ENCODE measurements at regions not wholly inside any gene's neighbourhood (a gene's known extent, or its start where the extent isn't known, plus 50 kb on each side); places are given as distances from the start of the nearest gene placed in this dataset.
A peak's percentile ranks its signal among the peaks of the same experiment; 100 is the strongest.
"Not testable (repeated sequence)": the region's sequence is repeated elsewhere in the genome, so short reads cannot be mapped to it uniquely, and the experiment has no call there.

DNA sequence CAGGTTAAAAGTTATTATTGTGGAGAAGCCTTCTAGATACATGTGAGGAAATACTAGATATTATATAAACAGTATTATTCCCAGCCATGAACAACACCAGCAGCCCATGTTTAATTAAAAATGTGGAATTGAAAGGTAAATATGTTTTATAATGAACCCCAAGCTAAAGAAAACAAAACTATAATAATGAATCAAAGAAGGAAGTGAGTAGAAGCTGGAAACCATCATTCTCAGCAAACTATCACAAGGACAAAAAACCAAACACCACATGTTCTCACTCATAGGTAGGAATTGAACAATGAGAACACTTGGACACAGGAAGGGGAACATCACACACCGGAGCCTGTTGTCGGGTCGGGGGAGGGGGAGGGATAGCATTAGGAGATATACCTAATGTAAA, 167.6 kb upstream of the CXXC4 start:
- DNase-seq: not testable (repeated sequence)

DNA sequence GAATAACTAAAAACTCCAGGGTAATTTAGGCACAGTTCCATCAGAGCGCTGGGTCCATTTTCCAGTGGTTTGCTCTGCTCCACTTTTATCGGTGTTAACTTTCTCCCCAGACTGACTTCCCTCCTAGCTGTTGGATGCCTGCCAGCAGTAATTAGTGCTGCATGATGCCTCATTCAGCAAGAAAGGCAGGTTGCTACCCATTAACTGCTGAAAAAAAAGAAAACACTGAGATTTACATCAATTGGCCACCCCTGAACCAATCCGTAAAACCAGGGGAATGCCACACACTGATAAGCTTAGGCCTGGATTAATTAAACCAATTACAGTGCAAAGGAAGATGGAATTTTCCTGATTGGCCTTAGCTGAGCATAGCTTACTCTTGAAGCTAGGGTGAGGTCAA, 182.4 kb upstream of the CXXC4 start:
- DNase-seq: peak in 7 of 56 donors; percentile 0 to 9 (median 2)

DNA sequence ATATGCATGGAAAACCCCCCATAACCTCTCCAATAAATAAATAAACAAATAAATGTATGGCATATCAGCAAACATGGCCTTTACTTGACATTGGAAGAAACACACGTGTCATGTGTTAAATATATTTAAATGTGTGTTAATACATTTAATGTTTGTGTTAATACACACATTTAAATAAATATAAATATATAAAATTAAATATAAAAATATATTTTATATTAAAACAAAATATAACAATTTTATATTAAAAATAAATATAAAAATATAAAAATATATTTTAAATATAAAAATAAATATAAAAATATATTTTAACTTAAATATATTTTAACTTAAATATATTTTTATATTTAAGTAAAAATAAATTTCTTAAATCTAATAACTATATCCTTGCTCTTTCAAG, 187.6 kb upstream of the CXXC4 start:
- DNase-seq: no peak

DNA sequence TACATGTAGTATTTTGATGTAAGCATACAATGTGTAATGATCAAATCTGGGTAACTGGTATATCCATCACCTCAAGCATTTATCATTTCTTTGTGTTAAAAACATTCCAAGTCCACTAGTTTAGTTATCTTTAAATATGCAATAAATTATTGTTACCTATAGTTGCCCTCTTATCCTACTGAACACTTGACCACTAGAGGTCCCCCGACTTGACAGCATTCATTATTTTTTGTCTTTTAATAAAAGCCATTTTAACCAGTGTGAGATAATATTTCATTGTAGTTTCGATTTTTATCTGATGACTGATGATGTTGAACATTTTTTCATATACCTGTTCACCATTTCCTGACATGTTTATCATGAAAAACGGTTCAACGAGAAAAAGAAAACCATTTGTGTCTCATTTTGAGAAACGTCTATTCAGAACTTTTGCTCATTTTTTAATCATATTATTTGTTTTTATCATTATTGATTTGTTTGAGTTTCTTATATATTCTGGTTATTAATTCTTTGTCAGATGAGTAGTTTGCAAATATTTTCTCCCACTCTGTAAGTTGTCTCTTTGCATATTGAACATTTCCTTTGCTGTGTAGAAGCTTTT, 199.0 kb upstream of the CXXC4 start:
- no peak for DNase-seq

DNA sequence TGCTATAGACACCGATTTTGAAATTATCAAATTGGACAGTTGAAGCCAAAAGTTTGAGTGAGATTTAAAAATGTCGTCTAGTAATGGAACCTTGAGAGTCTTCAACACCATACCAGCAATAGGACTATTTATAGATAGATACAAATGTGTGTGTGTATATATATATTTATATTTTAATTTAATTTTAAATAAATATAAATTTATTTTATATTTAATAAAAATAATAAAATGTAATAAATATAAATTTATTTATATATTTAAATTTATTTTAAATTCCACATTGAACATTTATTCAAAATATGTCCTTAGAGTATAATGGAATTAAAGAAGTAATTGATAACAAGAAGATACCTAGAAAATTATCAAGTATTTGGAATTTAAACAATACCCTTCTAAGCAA, 221.9 kb upstream of the CXXC4 start:
- no peak for DNase-seq

DNA sequence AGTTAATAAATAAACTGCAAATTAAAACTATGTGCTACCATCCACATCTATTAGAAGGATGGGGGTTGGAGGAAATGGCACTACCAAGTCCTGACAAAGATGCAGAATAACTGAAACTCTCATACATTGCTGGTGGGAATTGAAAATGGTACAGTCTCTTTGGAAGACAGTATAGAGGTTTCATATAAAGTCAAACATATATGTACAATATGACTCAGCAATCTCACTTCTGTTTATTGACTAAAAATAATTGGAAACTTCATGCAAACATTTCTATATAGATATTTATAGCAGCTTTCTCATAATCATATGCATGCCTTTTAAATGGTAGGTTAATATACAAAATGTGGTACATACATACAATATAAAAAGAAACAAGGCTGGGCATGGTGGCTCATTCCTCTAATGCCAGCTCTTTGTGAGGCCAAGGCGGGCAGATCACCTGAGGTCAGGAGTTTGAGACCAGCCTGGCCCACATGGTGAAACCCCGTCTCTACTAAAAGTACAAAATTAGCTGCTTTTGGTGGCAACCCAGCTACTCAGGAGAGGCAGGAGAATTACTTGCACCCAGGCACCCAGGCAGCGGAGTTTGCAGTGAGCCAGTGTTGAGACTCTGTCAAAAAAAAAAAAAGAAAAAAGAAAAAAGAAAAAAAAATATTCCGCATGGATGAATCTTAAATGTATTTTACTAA, 225.0 kb upstream of the CXXC4 start:
- no peak for DNase-seq

DNA sequence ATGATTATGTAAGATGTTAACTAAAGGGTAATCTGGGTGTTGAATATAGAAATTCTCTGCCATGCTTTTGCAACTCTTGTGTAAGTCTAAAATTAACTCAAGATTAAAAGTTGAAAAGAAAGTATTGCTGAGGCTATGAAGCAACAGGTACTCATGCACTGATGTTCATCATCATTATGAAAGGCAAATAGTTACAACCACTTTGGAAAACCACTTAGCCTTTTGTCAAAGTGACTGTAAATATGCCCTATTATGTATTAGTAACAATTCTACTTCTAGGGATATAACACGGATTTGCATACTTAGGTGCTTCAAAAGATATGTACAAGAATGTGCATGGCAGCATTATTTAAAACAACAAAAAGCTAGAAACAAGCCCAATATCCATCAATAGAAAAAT, 227.8 kb upstream of the CXXC4 start:
- DNase-seq: no peak

DNA sequence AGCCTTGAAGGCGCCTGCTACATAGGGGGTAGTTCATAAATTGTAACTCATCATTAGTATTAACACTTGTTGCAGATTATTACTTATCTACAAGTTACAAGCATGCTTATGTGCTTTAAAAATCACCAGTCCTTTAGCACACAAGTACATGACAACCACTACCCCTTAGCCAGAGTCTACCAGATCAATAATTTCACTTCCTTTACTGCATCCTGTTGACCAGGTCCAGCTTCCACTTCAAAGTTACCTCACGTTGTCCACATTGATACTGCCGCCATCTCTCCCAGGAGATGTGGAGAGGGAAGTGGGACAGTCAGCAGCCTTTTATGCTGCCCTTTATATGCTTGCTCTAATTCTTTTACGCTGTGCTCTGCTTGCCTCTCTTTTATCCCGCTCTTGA, 231.3 kb upstream of the CXXC4 start:
- DNase-seq: no peak

DNA sequence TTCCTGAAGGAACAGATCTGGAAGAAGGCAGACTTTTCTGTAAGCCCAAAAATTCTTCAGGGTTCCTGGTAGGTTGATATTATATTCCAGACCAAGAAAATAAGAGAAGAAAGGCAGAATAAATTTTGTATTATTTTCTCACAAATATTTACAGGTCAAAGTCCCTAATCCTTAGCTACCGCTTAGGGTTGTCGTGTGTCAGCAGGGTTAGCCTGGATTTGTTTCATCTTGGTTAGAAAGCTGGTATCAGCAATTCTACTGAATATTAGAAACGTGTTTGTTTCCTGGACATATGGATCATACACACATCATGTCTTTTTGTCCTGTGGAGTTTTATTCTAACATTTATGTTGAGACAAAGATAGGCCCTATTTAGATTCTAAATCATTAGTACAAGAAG, 232.9 kb upstream of the CXXC4 start:
- no peak for DNase-seq

DNA sequence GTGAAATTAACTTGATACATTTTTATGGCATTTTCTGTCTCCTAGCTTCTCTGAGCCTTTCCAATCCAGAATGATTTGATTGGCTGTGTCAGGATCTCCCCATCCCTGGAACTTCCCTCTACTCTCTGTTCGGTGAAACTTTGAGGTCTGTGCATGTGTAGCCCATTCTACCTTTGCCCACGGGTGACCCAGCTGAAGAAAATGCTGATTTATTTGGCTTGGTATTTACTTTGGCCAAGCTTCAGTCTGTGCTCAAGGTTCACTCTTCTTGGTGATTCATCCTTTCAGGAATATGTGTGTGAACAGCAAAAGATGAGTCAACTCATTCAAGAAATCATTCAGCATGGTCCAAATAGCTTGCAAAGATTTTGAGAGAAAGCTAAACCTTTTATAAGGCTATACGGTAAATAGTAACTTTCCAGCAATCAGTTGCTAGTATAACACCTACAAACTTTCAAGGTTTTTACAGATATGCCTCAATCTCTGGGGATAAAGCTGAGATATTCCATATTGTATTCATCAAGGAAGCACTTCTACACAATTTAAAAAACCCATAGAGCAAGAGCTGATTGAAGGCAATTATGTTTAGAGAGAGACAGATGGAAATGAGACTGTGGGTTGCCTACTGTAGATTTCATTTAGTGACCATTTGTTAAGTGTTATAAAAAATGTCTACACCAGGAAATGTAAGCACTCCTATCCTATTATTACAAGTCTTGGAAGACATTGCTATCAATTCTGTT, 233.9 kb upstream of the CXXC4 start:
- DNase-seq: no peak

DNA sequence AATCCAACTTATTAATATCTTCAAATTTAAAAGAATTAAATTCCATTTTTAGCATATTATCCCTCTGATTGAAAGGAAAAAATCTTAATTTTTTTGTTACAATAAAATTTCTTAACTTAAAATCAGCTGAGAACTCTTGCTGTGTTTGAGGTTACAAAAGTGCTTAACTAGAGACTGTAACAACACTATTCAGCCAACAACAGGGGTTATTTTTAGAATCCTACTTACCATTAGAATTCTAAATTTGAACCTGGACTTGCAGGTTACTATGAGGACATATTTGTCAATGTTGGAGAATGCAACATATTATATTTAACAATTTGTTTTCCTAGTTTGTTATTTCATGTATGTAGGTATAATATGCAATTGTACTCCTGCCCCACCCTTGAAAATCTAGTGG, 238.1 kb upstream of the CXXC4 start:
- no peak for DNase-seq

DNA sequence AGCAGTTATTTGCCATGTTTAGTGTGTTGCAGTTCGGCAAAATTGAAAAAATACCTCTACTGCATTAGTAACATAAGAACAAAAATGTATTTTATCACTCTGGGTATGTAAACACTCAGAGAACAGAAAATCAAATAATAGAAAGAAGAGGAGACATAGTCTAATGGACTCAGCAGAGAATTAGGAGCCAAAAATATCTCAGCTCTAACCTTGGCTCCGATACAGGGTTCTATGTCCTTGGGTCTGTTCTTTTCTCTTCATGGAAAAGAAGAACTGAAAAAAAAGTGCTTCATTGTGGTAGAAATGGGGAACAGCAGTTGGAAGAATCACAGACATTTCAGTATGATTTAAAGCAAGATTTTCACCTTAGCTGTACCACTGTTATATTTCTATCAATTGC, 240.5 kb upstream of the CXXC4 start:
- no peak for DNase-seq

DNA sequence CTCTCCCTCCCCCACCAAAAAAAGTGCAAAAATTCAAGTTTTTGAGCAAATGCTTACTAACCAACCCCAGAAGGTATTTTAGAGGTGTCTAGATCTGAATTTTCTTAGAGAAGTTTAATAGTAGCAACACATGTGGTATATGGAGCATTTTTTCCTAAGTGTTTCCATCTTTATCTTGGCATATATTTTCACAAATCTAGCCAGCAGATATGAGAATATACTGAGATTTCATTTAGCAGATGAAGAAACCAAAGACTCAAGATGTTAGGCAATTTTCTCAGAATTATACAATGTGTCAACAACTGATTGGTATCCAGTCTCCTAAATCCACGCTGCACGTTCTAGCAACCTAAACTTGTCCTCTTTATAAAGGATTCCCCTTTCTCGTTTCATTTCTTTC, 245.5 kb upstream of the CXXC4 start:
- no peak for DNase-seq

DNA sequence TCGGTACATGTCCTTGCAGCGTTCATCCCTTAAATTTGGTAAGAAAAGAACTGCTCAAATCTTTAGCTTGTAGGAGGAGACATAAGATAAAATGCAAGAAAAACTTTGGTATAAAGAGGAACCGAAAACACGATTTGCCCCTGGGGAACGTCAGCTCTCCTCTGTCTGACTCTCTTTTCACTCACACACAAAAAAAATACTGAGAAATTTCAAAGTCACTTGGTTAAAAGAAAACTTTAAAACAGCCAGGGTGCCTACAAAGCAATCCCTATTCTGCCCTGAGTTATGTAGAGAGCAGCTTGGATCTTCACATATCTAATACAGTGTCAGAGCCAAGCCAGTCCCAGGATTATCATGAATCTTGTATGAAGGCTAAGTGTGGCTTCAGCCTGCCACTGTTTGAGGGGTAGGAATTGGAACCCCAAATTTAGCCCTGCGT, 248.5 kb upstream of the CXXC4 start:
- DNase-seq: no peak

DNA sequence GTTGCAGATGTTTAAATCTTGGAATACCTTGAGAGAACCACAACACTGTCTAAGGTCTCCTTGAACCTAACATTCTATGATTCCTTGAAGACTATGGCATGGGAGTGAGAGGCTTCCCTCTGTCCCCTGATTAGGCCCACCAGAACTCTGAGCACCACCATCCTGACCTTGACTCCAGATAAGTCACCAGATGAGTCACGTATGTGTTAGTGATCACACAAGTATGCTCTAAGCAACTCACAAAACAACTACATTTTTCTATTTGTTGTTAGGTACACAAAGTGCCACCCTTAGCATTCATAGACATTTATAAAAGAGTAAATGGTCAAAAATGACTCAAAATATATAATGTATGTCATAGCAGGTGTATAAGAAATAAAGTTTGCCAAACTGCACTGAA, 252.9 kb upstream of the CXXC4 start:
- DNase-seq: no peak

DNA sequence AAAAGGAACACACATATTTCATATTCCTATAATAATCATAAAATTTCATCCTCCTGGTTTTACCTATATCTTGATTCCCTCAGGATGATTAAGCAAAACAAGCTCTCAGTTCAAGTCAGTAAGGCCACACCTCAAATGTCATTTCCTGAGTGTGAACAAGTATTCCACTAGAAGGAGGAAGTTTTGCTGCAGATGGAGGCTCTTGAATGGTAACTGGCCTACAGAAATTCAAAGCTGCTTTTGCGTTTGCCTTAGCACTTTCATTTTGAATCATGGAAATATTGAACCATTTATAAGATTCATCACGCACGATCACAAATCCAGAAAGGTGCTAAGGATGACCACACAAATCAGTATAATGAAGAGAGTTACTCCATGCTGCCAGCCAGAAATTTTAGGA, 254.4 kb upstream of the CXXC4 start:
- DNase-seq: no peak

DNA sequence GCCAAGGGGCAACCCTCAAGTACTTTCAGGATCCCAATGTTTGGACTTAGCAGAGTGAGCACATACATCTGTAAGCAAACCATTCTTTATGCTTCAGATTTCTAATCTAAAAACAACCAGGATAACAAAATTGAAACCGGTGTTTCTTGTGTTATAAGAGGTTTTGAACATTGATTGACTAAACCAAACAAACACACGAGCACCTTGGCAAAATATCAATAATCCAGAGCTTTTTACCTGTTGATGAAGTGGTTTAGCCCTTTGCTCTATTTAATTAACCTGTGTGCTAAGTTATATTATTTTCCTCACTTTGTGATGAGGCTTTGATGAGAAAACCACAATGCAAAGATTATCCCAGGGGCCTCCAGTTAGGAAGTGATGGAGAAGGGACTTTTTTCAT, 255.3 kb upstream of the CXXC4 start:
- no peak for DNase-seq

DNA sequence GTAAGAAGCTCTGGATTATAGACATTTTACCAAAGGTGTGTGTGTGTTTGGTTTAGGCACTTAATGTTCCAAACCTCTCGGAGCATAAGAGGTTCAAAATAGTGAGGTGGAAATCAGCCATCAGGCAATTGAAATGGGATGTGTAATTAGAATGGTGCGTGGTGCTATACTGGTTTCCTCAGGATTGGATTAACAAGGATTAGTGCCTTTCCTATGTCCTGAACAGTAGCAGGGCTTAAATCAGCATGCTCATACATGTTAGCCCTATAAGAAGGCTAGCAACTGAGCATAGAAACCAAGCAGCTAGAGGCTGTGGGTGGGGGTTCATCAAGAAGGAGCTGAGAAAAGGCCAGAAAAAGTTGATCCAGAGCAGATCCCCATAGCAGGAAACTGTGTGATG, 256.8 kb upstream of the CXXC4 start:
- no peak for DNase-seq

DNA sequence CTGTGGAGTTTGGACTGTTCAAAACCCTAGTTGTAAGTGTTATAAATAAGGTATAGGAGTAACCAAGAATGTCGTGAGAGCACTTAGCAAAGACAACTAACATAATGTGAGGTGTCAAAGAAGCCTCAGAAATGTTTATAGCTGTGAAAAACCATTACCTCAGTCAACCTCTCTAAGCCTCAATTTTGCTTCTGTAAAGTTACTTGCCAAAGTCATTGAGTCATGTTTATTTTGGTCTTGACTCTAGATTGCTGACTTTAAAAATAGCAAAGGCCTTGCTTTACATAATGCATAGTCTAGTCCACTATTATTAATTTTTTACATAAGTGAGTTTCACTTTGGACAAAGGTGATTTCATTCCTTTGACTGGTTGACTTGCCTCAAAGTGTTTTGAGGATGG, 257.6 kb upstream of the CXXC4 start:
- no peak for DNase-seq

DNA sequence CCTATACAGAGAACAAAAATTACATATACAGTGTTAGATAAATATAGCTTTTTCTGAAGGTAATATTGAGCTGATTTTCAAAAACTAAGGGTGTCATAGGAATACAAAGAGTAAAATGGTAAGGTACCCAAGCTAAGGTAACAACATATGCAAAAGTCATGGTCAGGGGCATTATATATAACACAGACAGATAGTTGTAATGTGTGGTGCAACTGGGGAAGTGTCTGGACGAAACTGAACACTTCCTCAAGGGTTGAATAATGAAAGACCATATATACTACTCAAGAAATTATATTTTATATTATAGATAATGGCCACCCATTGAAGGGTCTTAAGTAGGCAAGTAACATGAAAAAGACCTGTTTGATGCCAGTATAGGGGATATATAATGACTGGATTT, 262.1 kb upstream of the CXXC4 start:
- no peak for DNase-seq

DNA sequence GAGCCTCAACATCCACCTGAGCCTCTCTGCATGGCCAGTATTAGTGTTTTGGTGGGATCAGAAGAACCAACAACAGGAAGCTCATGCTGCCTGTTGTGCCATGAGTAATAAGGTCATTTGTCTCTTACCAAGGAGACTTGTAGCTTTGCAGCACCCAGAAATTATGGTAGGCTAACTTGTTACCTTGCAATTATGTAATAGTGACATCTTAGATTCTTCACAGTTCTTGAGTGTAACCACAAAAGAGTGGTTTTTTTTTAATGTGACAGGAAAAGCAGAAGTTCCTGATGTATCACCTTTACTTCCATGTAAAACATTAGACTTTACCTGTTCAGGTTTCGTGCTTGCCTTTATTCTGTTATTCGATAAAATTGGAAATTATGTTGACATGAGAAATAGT, 263.9 kb upstream of the CXXC4 start:
- DNase-seq: no peak

DNA sequence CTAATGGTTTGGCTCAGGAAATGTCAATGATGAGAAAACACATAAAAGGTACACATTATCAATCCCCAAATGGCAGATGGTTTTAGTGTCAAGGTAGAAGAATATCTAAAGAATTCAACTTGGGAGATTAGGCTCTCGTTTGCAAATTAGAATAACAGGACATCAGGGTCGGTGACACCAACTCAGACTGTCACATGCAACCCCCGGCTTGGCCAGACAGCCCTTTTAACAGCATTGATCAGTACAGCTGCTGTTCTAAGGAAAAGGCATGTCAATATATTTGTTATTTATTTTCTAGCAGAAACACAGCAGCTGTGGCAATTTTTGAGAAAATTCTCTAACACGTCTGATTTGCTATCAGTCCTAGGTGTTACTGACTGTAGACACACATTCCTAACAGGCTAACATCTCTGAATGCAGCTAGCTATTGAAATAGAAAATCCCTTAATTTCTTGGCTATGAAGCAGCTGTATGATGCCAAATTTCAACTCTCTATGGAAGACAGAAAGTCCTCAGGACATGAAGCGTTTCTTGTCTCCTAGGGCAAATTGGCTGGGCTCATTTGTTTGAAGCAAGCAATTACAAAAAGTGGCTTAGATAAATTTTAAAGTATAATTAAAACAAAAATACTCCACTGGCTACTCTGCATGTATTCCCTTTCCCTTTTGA, 269.0 kb upstream of the CXXC4 start:
- no peak for DNase-seq

Measured in amygdala (tissue), 56 donors.